GM12873 (cell line): ENCODE measurements at regions not wholly inside any gene's neighbourhood (a gene's known extent, or its start where the extent isn't known, plus 50 kb on each side); places are given as distances from the start of the nearest gene placed in this dataset.

Experiments used
- TF ChIP-seq, protein P1 (sequence below): IDR thresholded peaks from 2 replicates; pipeline ENCODE4 v1.5.1; 2012; ENCODE audit warnings: low read depth, mild to moderate bottlenecking, moderate library complexity, low read length, control low read depth; ENCODE audit not compliant: insufficient read depth; ENCODE audit errors: missing control alignments

DNA sequence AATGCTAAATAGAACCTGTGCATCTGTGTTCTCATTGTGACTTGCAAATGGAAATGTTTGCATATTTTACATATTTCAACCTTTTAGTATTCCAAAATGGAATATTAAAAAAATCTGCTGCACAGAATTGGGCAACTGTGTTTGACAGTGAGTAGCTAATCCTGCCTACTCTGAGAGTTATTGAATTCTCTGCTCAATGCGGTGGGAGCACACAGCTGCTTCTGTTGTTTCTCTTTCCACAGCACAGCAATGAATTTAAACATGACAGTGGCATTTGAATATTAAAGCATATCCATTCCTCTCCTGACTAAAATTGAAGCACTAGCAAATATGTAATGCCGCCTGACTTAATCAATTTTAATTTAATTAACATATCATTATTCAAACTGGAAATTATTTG is 366.6 kb downstream of the GASK1B start:
- TF ChIP-seq, protein P1, sequence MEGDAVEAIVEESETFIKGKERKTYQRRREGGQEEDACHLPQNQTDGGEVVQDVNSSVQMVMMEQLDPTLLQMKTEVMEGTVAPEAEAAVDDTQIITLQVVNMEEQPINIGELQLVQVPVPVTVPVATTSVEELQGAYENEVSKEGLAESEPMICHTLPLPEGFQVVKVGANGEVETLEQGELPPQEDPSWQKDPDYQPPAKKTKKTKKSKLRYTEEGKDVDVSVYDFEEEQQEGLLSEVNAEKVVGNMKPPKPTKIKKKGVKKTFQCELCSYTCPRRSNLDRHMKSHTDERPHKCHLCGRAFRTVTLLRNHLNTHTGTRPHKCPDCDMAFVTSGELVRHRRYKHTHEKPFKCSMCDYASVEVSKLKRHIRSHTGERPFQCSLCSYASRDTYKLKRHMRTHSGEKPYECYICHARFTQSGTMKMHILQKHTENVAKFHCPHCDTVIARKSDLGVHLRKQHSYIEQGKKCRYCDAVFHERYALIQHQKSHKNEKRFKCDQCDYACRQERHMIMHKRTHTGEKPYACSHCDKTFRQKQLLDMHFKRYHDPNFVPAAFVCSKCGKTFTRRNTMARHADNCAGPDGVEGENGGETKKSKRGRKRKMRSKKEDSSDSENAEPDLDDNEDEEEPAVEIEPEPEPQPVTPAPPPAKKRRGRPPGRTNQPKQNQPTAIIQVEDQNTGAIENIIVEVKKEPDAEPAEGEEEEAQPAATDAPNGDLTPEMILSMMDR: no peak

DNA sequence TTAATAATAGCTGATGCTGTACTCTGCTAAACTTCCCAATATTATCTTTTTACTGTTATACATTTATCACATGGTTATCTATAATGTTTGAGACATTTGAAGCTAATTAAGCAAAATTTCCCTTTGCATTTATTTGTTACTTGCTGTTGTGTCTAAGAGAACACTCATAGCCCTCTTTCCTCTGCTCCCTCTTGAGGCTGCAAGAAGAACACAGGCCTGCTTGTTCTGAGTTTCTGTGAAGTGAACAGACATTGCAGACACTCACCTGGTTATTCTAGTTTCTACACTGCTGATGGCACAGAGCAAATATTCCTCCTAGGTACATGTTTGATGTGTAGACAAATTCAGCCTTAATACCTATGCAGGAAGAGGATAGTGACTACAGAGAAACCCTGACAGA is 367.8 kb downstream of the GASK1B start:
- TF ChIP-seq, protein P1: peak; percentile 15

DNA sequence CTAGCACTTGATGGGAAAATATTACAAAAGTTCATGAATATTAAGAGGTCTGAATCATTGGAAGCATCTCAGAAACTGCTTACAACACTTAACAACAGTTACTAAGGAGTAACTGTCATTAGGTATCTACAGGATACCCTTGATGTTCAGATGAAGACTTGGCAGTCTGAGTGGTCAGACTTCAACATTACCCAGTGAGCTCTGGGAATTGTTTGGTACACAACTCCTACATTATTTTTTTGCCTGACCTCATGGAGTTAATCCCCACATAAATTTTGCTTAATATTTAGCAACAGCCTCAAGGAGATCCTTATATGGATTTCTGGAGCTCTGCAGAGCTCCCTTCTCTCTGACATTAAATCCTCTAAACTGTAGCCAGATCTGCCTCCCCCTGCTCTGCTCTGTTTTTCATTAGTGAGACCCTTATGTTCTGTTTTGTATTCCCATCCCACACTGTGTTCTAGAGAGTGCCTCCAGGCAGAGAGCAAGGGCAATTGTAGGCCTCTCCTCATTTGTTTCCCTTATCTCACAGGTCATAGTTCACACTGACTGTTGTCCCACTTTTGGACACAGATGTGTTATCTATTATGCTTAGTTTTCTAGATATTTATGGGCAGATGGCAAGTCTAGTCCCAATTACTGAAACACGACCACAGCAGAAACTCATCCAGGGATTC is 368.8 kb downstream of the GASK1B start:
- TF ChIP-seq, protein P1: no peak

DNA sequence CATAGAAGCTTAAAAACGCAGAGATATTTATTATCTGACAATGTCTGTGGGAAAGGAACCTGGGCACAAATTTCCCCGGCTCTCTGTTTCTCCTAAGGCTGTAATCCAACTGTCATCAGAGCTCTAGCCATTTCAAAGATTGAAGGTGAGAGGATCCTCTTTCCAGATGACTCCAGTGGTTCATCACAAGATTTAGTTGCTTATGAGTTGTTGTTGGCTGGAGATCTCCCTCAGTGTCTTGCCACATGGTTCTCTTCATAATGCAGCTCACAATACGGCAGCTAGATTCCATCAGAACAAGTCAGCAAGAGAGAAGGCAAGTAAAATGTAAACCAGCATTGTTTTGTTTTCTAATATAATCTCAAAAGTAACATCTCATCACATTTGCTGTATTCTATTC is 369.4 kb downstream of the GASK1B start:
- TF ChIP-seq, protein P1: no peak

DNA sequence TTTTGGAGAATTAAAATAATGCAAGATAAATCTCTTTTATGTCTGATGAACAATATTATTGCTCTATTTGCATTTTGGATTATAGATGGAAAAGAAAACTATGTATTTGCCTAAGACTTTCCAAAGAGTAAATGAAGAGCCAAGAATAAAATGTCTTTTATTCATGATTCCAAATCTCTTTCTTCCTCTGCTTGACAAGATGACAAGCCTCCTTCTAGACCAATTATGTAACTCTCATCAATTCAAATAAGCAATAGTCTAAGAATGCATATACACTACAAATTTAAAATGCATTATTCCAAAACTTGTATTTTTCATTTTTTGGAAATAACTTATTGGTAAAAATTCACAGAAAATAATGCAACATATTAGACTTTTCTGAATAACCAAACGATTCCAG is 377.3 kb downstream of the GASK1B start:
- TF ChIP-seq, protein P1: no peak

DNA sequence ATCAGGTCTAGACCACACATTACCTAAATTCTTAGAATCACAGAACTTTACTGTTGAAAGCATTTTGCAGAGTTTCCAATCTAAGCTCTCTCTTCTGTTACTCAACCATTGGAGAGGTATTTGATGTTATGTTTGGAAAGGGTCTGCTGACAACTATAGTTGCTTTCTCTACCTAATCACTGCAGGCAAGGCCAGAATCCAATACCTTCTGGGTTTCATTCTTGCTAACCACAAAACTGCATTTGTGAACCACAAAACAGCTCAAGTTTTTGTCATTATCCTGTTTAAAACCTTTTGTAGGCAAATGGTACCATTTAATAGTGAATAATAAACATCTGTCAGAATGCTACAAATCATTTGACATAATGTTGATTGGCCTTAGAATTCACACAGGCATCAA is 380.1 kb downstream of the GASK1B start:
- TF ChIP-seq, protein P1: no peak

DNA sequence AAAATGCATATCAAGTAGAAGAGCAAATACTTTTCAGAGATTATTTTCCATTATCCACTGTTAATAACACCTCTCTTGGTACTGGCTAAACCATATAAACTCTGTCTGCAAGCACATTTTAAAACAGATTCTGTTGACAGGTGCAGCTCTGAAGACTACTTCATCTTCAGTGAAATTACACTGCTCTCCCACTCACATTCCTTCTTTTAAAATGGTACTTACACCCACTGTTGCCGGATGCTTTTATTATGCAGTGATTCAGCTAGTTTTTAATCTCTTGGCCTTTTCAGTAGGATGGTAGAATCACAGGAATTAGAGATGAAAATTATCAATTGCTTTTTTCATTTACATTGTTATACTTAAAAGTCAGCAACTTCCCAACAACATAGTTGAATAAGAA is 381.6 kb downstream of the GASK1B start:
- TF ChIP-seq, protein P1: no peak
